B cell (primary cell): ENCODE measurements at regions not wholly inside any gene's neighbourhood (a gene's known extent, or its start where the extent isn't known, plus 50 kb on each side); places are given as distances from the start of the nearest gene placed in this dataset.

Experiments
- ATAC-seq: fragments of 200-7000 bp; cut with Tn5 transposase; one replicate; pipeline ENCODE4 v1.10.0; 2021; ENCODE audit warnings: low read depth, mild to moderate bottlenecking, moderate number of reproducible peaks, moderate library complexity
- CTCF ChIA-PET: fragments of 350-600 bp; sonication (Branson Sonifier 250); formaldehyde crosslinking; loops from one replicate; lab custom pipeline; 2021; ENCODE audit warnings: antibody characterized with exemption, inconsistent platforms; lab: Charles Lee
- POLR2A ChIA-PET: fragments of 350-600 bp; sonication (Branson Sonifier 250); formaldehyde crosslinking; loops from one replicate; lab custom pipeline; 2021; ENCODE audit warnings: antibody characterized with exemption; lab: Charles Lee
- DNase-seq: peaks from one replicate; pipeline ENCODE4 v3.0.0; 2013
- H2AFZ ChIP-seq: 2 replicates; pipeline ENCODE4 v1.6.1; 2012; ENCODE audit warnings: mild to moderate bottlenecking, low read depth, low read length; ENCODE audit not compliant: insufficient read depth, poor library complexity, severe bottlenecking
- H3K27ac ChIP-seq, 2 donors: 1 replicate in 1 of 2; 2 replicates in 1 of 2; pipeline ENCODE4 v1.5.1; 2012 to 2013; ENCODE audit warnings: low read length in 2 of 2, mild to moderate bottlenecking in 2 of 2, moderate library complexity in 1 of 2
- H3K27me3 ChIP-seq, 4 experiments: fragments of 200-600 bp in 1 of 4; sonication (generic) in 1 of 4; replicated peaks in 1 of 4; 1 replicate in 2 of 4; 2 replicates in 2 of 4; pipeline versions ENCODE4 v1.6.1 to v1.7.0; 2013 to 2016; ENCODE audit warnings: low read length in 3 of 4, mild to moderate bottlenecking in 2 of 4, mixed read lengths in 1 of 4, moderate library complexity in 1 of 4; ENCODE audit not compliant: insufficient read depth in 4 of 4, control insufficient read depth in 3 of 4; ENCODE audit errors: control extremely low read depth in 1 of 4
- H3K36me3 ChIP-seq, 2 experiments: replicated peaks in 1 of 2; 1 replicate in 1 of 2; 2 replicates in 1 of 2; pipeline versions ENCODE4 v1.6.1 to v1.7.1; 2013; ENCODE audit warnings: low read length in 1 of 2; ENCODE audit not compliant: insufficient read depth in 2 of 2, control insufficient read depth in 1 of 2; ENCODE audit errors: control extremely low read depth in 1 of 2, extremely low read depth in 1 of 2
- H3K4me1 ChIP-seq, 2 donors: fragments of 200-600 bp in 1 of 2; sonication (generic) in 1 of 2; 1 replicate in 1 of 2; 2 replicates in 1 of 2; pipeline versions ENCODE4 v1.5.1 to v1.6.1; 2013 to 2017; ENCODE audit warnings: low read length in 2 of 2; ENCODE audit not compliant: control insufficient read depth in 2 of 2, insufficient read depth in 2 of 2
- H3K4me2 ChIP-seq: replicated peaks from 2 replicates; pipeline ENCODE3; 2012; ENCODE audit warnings: mild to moderate bottlenecking, low read depth, low read length; ENCODE audit not compliant: poor library complexity, severe bottlenecking
- H3K4me3 ChIP-seq, 5 experiments: fragments of 200-600 bp in 1 of 5; sonication (generic) in 1 of 5; 1 replicate in 3 of 5; 2 replicates in 2 of 5; pipeline versions ENCODE4 v1.5.1 to v1.7.0; 2011 to 2016; ENCODE audit warnings: low read length in 4 of 5, mild to moderate bottlenecking in 4 of 5, low read depth in 2 of 5, control low read depth in 1 of 5, moderate library complexity in 1 of 5; ENCODE audit not compliant: insufficient read depth in 1 of 5; ENCODE audit errors: control extremely low read depth in 1 of 5, extremely low read depth in 1 of 5
- H3K79me2 ChIP-seq: fragments of 200-600 bp; sonication (generic); one replicate; pipeline ENCODE4 v1.6.0; 2016; ENCODE audit warnings: low read length; ENCODE audit not compliant: control insufficient read depth, insufficient read depth
- H3K9ac ChIP-seq: fragments of 200-600 bp; sonication (generic); 2 replicates; pipeline ENCODE4 v1.6.1; 2017; ENCODE audit warnings: mild to moderate bottlenecking, low read length, moderate library complexity
- H3K9me3 ChIP-seq, 3 donors: one replicate each; pipeline versions ENCODE4 v1.6.1 to v1.7.1; 2013; ENCODE audit warnings: low read length in 2 of 3; ENCODE audit not compliant: control insufficient read depth in 2 of 3, insufficient read depth in 1 of 3; ENCODE audit errors: control extremely low read depth in 1 of 3
- H4K20me1 ChIP-seq: 2 replicates; pipeline ENCODE4 v1.6.0; 2012; ENCODE audit warnings: mild to moderate bottlenecking, low read length; ENCODE audit not compliant: insufficient read depth, control insufficient read depth, poor library complexity, severe bottlenecking
- H3K27ac Mint-ChIP-seq: one replicate; pipeline ENCODE4 v1.8.0; 2021; ENCODE audit warnings: mixed read lengths
- H3K27me3 Mint-ChIP-seq: one replicate; pipeline ENCODE4 v1.8.0; 2021; ENCODE audit warnings: mixed read lengths
- H3K4me1 Mint-ChIP-seq: one replicate; pipeline ENCODE4 v1.8.0; 2021; ENCODE audit warnings: mixed read lengths
- H3K4me3 Mint-ChIP-seq: one replicate; pipeline ENCODE4 v1.8.0; 2021; ENCODE audit warnings: mixed read lengths
- H3K9me3 Mint-ChIP-seq: one replicate; pipeline ENCODE4 v1.8.0; 2022; ENCODE audit warnings: mixed read lengths; ENCODE audit not compliant: insufficient read depth
- CTCF ChIP-seq: fragments of 200-600 bp; IDR thresholded peaks from one replicate; pipeline ENCODE4 v1.8.0; 2022; ENCODE audit warnings: antibody characterized with exemption, mild to moderate bottlenecking
- EZH2 ChIP-seq: IDR thresholded peaks from 2 replicates; pipeline ENCODE4 v1.6.1; 2012; ENCODE audit warnings: borderline replicate concordance, low read depth, mild to moderate bottlenecking, moderate library complexity, low read length; ENCODE audit not compliant: insufficient read depth, poor library complexity, severe bottlenecking
- WGBS: methylation state at CpG from one replicate; pipeline ENCODE4 v1.1.5; 2013; ENCODE audit warnings: missing lambda C conversion rate; ENCODE audit not compliant: insufficient coverage; 5-methylcytosine and 5-hydroxymethylcytosine counted together
- intact Hi-C: fragments of 100-400 bp; cut with micrococcal nuclease; formaldehyde crosslinking; loops from one replicate; pipeline ENCODE4 v1.10.0; 2022

- Histone ChIP-seq H2AFZ (no peak overlapping the region), H3K79me2 (no peaks in the 10 kb centered on the region), H3K4me2 (no peak overlapping the region), H3K27me3 (peaks cover 0 to 2% (median 0%) of the 10 kb centered on the region in 4 experiments), H3K9me3 (no peaks in the 10 kb centered on the region), H3K4me1 (no peaks in the 10 kb centered on the region), H3K27ac (no peak overlapping the region), H3K4me3 (no peak overlapping the region), H3K36me3 (no peaks in the 10 kb centered on the region), H4K20me1 (no peaks in the 10 kb centered on the region), H3K9ac (no peak overlapping the region)
- Mint-ChIP-seq H3K4me1 (no peaks in the 10 kb centered on the region), H3K27me3 (peaks cover 9% of the 10 kb centered on the region), H3K9me3 (no peaks in the 10 kb centered on the region), H3K4me3 (no peak overlapping the region), H3K27ac (no peak overlapping the region)
- DNase-seq (no peak), ATAC-seq (no peak)
- intact Hi-C loops: no loop called here
- CTCF ChIA-PET: no interaction called here
- TF ChIP-seq EZH2: no peak
- no peak for TF ChIP-seq CTCF
- 86% methylated on average over 2 of the region's 8 CpGs for WGBS
- POLR2A ChIA-PET: no interaction called here
Observed at GRCh38 chr5:159851053-159851452, 65.2 kb upstream of the ADRA1B start.

- DNase-seq (no peak), ATAC-seq (no peak)
- Mint-ChIP-seq H3K9me3 (no peaks in the 10 kb centered on the region), H3K4me1 (no peaks in the 10 kb centered on the region), H3K4me3 (no peak overlapping the region), H3K27me3 (peaks cover 13% of the 10 kb centered on the region), H3K27ac (no peak overlapping the region)
- Histone ChIP-seq H3K36me3 (no peaks in the 10 kb centered on the region), H3K79me2 (no peaks in the 10 kb centered on the region), H3K4me3 (no peak overlapping the region), H3K4me2 (no peak overlapping the region), H3K9ac (no peak overlapping the region), H3K27ac (no peak overlapping the region), H3K9me3 (no peaks in the 10 kb centered on the region), H4K20me1 (no peaks in the 10 kb centered on the region), H2AFZ (no peak overlapping the region), H3K4me1 (no peaks in the 10 kb centered on the region), H3K27me3 (peaks cover 0 to 4% (median 0%) of the 10 kb centered on the region in 4 experiments)
- POLR2A ChIA-PET: no interaction called here
- CTCF ChIA-PET: no interaction called here
- intact Hi-C loops: no loop called here
- TF ChIP-seq EZH2: no peak
- TF ChIP-seq CTCF: no peak
- 91% methylated on average over 1 of the region's 2 CpGs for WGBS
Observed at GRCh38 chr5:159854916-159855315, 61.4 kb upstream of the ADRA1B start.
